Aorta (tissue), 5 donors: ENCODE measurements at regions not wholly inside any gene's neighbourhood (a gene's known extent, or its start where the extent isn't known, plus 50 kb on each side); places are given as distances from the start of the nearest gene placed in this dataset.

Experiments
- ATAC-seq: fragments of 200-7000 bp; cut with Tn5 transposase; one replicate; pipeline ENCODE4 v1.9.1; 2022; ENCODE audit warnings: moderate library complexity; ENCODE audit not compliant: low FRiP score
- DNase-seq, 2 donors: peaks; one replicate each; pipeline ENCODE4 v3.0.0-alpha.2; 2020
- H3K27ac ChIP-seq, 2 donors: one replicate each; pipeline ENCODE4 v1.5.1; 2013; ENCODE audit warnings: low read length in 2 of 2, mild to moderate bottlenecking in 2 of 2, moderate library complexity in 2 of 2, control low read depth in 1 of 2, inconsistent platforms in 1 of 2, low read depth in 1 of 2
- H3K27me3 ChIP-seq, 2 donors: one replicate each; pipeline ENCODE4 v1.6.1; 2013; ENCODE audit warnings: control low read depth in 1 of 2, low read length in 1 of 2, mild to moderate bottlenecking in 1 of 2, moderate library complexity in 1 of 2; ENCODE audit not compliant: insufficient read depth in 2 of 2, control insufficient read depth in 1 of 2
- H3K36me3 ChIP-seq, 2 donors: one replicate each; pipeline ENCODE4 v1.6.1; 2013; ENCODE audit warnings: control low read depth in 1 of 2, low read length in 1 of 2, mild to moderate bottlenecking in 1 of 2; ENCODE audit not compliant: insufficient read depth in 2 of 2, control insufficient read depth in 1 of 2
- H3K4me1 ChIP-seq, 2 donors: one replicate each; pipeline ENCODE4 v1.6.1; 2013; ENCODE audit warnings: low read length in 2 of 2, control low read depth in 1 of 2, mild to moderate bottlenecking in 1 of 2, moderate library complexity in 1 of 2; ENCODE audit not compliant: insufficient read depth in 2 of 2, control insufficient read depth in 1 of 2
- H3K4me3 ChIP-seq, 2 donors: one replicate each; pipeline ENCODE4 v1.5.1; 2013; ENCODE audit warnings: low read length in 2 of 2, control low read depth in 1 of 2, mild to moderate bottlenecking in 1 of 2
- H3K9me3 ChIP-seq: one replicate; pipeline ENCODE4 v1.6.1; 2013; ENCODE audit warnings: mild to moderate bottlenecking, low read length; ENCODE audit not compliant: control insufficient read depth
- WGBS, 2 donors: extraction: QIAGEN DNeasy Blood & Tissue Kit; methylation state at CpG; one replicate each; pipeline ENCODE4 v1.1.7; 2013; 5-methylcytosine and 5-hydroxymethylcytosine counted together
- intact Hi-C, 2 donors: fragments of 100-400 bp; cut with DNase I; formaldehyde crosslinking; loops; one replicate each; pipeline versions ENCODE4 v1.14.2 to v1.15.0; 2022
- donor health status: healthy with polysubstance abuse.
- donor health status: Bipolar disorder and iron deficiency.
- donor health status: DM: no; HTN: no; CAD: no.
- donor health status: DM: no; HTN: no; CAD: no.
- donor health status: DM: yes; HTN: yes; CAD: no.

- no peak overlapping the region for H3K27ac ChIP-seq
- H3K4me1 ChIP-seq, result peaks cover 0 to under 1% of the 10 kb centered on the region in 2 donors
- H3K36me3 ChIP-seq, result no peaks in the 10 kb centered on the region
- intact Hi-C loops, result no loop called here
- no peak overlapping the region for H3K4me3 ChIP-seq
- no peaks in the 10 kb centered on the region for H3K9me3 ChIP-seq
- ATAC-seq (no peak), DNase-seq (no peak)
- H3K27me3 ChIP-seq, result no peaks in the 10 kb centered on the region
Measured at GRCh38 chr4:100843910-100844309, 326.1 kb upstream of the EMCN start.

GRCh38 chr4:100842856-100843255 is 325.0 kb upstream of the EMCN start:
- H3K27me3 ChIP-seq, result no peaks in the 10 kb centered on the region
- no peak overlapping the region for H3K4me3 ChIP-seq
- intact Hi-C loops, result no loop called here
- no peaks in the 10 kb centered on the region for H3K4me1 ChIP-seq
- DNase-seq, result no peak
- no peaks in the 10 kb centered on the region for H3K9me3 ChIP-seq
- 90 to 96% methylated on average over 1 of the region's 1 CpG for WGBS, 2 donors
- H3K36me3 ChIP-seq, result no peaks in the 10 kb centered on the region
- no peak for ATAC-seq
- no peak overlapping the region for H3K27ac ChIP-seq

- 92 to 96% methylated on average over 2 of the region's 2 CpGs for WGBS, 2 donors
- Histone ChIP-seq H3K4me3 (no peak overlapping the region), H3K36me3 (no peaks in the 10 kb centered on the region), H3K27me3 (no peaks in the 10 kb centered on the region), H3K9me3 (no peaks in the 10 kb centered on the region), H3K27ac (no peak overlapping the region), H3K4me1 (no peaks in the 10 kb centered on the region)
- ATAC-seq (no peak), DNase-seq (no peak)
- intact Hi-C loops, result no loop called here
Measured at GRCh38 chr4:100841911-100842310, 324.1 kb upstream of the EMCN start.

- WGBS, 2 donors, result 96 to 98% methylated on average over 2 of the region's 2 CpGs
- Histone ChIP-seq H3K4me1 (no peaks in the 10 kb centered on the region), H3K36me3 (no peaks in the 10 kb centered on the region), H3K9me3 (no peaks in the 10 kb centered on the region), H3K4me3 (no peak overlapping the region), H3K27ac (no peak overlapping the region), H3K27me3 (no peaks in the 10 kb centered on the region)
- ATAC-seq, result no peak
- intact Hi-C loops, result loop anchor here in 1 of 2 donors (1.0 kb wide), 1 partner anchor 14 kb away; no protein-coding TSS in a partner anchor
- DNase-seq, result no peak
Measured at GRCh38 chr4:100839712-100840111, 321.9 kb upstream of the EMCN start.

GRCh38 chr4:100838286-100838685 is 320.5 kb upstream of the EMCN start:
- no peak for ATAC-seq
- 75 to 91% methylated on average over 1 of the region's 1 CpG for WGBS, 2 donors
- intact Hi-C loops, result no loop called here
- no peaks in the 10 kb centered on the region for H3K27me3 ChIP-seq
- H3K4me3 ChIP-seq, result no peak overlapping the region
- no peak overlapping the region for H3K27ac ChIP-seq
- no peaks in the 10 kb centered on the region for H3K4me1 ChIP-seq
- H3K9me3 ChIP-seq, result no peaks in the 10 kb centered on the region
- H3K36me3 ChIP-seq, result no peaks in the 10 kb centered on the region
- no peak for DNase-seq

GRCh38 chr4:100836929-100837328 is 319.1 kb upstream of the EMCN start:
- WGBS, 2 donors, result 80 to 97% methylated on average over 1 of the region's 1 CpG
- H3K4me1 ChIP-seq, result no peaks in the 10 kb centered on the region
- ATAC-seq (no peak), DNase-seq (no peak)
- no peaks in the 10 kb centered on the region for H3K36me3 ChIP-seq
- H3K9me3 ChIP-seq, result no peaks in the 10 kb centered on the region
- H3K27me3 ChIP-seq, result no peaks in the 10 kb centered on the region
- H3K4me3 ChIP-seq, result no peak overlapping the region
- H3K27ac ChIP-seq, result no peak overlapping the region
- intact Hi-C loops, result no loop called here

GRCh38 chr4:100834616-100835015 is 316.8 kb upstream of the EMCN start:
- H3K4me1 ChIP-seq, result no peaks in the 10 kb centered on the region
- no peak for ATAC-seq
- no peaks in the 10 kb centered on the region for H3K9me3 ChIP-seq
- no peaks in the 10 kb centered on the region for H3K36me3 ChIP-seq
- H3K4me3 ChIP-seq, result no peak overlapping the region
- H3K27ac ChIP-seq, result no peak overlapping the region
- intact Hi-C loops, result no loop called here
- no peaks in the 10 kb centered on the region for H3K27me3 ChIP-seq
- no peak for DNase-seq

GRCh38 chr4:100833906-100834305 is 316.1 kb upstream of the EMCN start:
- no peak for DNase-seq
- Histone ChIP-seq H3K27ac (no peak overlapping the region), H3K4me3 (no peak overlapping the region), H3K4me1 (no peaks in the 10 kb centered on the region), H3K9me3 (no peaks in the 10 kb centered on the region), H3K27me3 (no peaks in the 10 kb centered on the region), H3K36me3 (no peaks in the 10 kb centered on the region)
- ATAC-seq, result no peak
- intact Hi-C loops, result no loop called here
- 4 to 24% methylated on average over 1 of the region's 1 CpG for WGBS, 2 donors

GRCh38 chr4:100828986-100829685 is 311.3 kb upstream of the EMCN start:
- DNase-seq (no peak), ATAC-seq (no peak)
- H3K4me3 ChIP-seq, result no peak overlapping the region
- no peaks in the 10 kb centered on the region for H3K9me3 ChIP-seq
- WGBS, 2 donors, result 1 to 7% methylated on average over 2 of the region's 2 CpGs
- no peaks in the 10 kb centered on the region for H3K4me1 ChIP-seq
- intact Hi-C loops, result no loop called here
- H3K27ac ChIP-seq, result no peak overlapping the region
- no peaks in the 10 kb centered on the region for H3K36me3 ChIP-seq
- H3K27me3 ChIP-seq, result no peaks in the 10 kb centered on the region
